COLO829 (cell line): ENCODE measurements at regions not wholly inside any gene's neighbourhood (a gene's known extent, or its start where the extent isn't known, plus 50 kb on each side); places are given as distances from the start of the nearest gene placed in this dataset.
"Not testable (repeated sequence)": the region's sequence is repeated elsewhere in the genome, so short reads cannot be mapped to it uniquely, and the experiment has no call there.

Experiments
- DNase-seq: peaks from one replicate; pipeline ENCODE4 v3.0.0; 2012; ENCODE audit warnings: low spot score

DNA sequence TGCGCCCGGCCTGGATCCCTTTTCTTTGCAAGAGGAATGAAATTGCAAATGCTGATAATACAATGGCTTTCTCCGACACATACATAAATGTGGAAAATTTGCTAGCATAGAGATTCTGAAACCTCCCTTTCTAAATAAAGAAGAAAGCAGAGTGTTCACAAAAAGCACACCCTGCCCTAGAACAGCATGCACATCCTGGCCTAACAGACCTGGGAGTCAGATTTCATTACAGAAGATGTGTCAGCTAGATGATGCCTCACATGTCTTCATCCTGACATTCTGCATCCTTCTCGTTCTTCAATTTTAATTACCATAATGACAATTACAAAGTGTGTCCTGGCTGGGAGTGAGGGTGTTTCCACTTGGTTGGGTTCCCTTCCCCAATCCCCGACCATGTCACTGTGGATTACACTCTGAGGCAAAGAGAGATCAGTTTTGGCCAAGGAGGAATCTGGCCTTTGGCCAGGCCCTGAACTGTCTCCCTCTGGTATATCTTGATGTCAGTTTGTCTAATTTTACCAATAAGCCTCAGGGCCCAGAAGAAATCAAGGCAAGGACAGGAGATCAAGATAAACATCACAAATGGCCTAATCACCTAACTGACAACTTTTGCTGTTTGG, 104.9 kb upstream of the SPATA12 start:
- DNase-seq, result no peak

DNA sequence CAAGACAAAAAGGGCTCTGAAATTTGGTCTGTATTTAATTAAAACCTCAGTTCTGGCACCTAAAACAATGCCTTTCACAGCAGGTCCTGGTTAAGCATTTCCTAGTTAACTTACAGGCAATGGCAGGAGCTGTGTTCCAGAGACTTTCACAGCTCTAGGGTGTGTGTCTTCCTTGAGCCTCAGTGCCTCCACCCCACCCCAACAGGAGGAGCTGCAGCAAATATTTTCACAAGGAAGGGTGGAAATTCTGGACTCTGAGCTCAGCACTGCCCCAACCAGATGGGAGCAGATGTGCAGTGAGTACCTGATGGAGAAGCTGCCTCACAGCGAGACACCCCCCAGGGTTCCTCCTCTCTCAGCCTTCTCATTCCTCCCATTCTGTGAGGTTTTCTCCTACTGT, 106.3 kb upstream of the SPATA12 start:
- DNase-seq, result no peak

DNA sequence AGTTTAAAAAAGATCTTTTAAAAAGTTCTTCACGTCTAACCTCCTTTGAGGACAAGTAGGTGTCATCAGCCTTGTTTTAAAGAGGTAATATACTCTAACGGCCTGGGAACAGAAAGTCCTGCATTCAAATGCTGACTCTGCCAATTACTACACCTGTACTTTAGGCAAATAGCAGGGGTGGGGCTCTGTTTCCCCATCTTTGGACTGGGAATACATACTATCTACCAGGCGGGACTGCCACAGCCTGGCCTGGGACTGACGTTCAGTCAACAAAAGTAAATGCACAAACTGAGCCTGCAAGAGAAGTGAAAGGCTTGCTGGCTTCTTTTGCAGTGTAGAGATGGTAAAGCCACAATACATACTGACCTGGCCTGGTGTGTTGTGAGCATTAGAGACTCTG, 107.6 kb upstream of the SPATA12 start:
- DNase-seq, result no peak

DNA sequence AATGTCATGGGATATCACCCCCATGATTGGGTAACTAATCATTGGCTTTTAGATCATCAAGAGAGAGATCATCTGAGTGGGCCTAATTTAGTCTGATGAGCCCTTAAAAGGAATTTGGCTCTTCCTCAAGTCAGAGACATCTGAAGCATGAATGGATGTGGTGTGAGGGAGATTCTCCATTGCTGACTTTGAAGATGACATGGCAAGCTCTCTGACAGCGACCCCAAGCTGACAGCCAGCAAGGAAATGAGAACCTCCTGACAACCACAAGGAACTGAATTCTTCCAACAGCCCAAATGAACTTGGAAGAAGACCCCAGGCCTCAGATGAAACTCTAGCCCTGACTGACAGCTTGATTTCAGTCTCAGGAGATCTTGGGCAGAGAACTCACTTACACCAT, 108.4 kb upstream of the SPATA12 start:
- no peak for DNase-seq

DNA sequence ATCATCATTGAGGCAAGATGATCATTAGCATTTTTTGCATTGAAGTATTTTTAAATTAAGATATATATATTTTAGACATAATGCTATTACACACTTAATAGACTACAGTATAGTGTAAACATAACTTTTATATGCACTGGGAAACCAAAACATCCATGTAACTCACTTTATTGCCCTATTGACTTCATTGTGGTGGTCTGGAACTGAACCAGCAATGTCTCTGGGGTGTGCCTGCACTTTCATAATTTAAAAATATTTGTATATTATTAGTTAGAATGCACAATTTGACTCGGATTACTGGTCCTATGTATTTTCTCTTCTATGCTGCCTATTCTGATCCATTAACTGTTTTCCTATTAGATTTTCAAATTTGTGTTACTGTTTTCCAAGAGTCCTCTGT, 109.1 kb upstream of the SPATA12 start:
- DNase-seq, result no peak

DNA sequence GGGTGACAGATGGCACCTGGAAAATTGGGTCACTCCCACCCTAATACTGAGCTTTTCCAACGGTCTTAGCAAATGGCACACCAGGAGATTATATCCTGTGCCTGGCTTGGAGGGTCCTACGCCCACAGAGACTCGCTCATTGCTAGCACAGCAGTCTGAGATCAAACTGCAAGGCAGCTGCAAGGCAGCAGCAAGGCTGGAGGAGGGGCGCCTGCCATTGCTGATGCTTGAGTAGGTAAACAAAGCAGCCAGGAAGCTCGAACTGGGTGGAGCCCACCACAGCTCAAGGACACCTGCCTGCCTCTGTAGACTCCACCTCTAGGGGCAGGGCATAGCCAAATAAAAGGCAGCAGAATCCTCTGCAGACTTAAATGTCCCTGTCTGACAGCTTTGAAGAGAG, 115.1 kb upstream of the SPATA12 start:
- not testable (repeated sequence) for DNase-seq

DNA sequence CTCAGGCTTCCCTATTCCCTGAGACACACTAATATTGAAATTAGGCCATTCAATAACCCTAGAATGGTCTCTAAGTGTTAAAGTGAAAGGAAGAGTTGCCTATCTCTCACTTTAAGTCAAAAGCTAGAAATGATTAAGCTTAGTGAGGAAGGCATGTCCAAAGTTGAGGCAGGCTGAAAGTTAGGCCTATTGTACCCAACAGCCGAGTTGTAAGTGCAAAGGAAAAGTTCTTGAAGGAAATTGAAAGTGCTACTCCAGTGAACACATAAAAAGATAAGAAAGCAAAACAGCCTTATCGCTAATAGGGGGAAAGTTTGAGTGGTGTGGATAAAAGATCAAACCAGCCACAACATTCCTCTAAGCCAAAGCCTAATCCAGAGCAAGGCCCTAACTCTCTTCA, 117.9 kb upstream of the SPATA12 start:
- DNase-seq, result no peak

DNA sequence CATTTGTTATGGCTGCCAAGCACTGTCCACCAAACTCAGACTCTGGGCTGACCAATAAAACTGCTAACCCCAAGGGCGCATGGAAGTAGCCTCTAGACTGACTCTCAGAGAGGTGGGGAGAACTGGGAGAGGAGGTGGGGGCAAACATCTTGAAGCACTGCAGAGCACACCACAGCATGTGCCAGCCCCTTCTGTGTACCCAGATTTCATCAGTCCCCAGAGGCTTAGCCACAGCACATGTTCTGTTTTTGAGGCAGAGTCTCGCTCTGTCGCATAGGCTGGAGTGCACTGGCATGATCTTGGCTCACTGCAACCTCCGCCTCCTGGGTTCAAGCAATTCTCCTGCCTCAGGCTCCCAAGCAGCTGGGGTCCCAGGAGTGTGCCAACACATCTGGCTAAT, 119.5 kb upstream of the SPATA12 start:
- DNase-seq, result no peak

DNA sequence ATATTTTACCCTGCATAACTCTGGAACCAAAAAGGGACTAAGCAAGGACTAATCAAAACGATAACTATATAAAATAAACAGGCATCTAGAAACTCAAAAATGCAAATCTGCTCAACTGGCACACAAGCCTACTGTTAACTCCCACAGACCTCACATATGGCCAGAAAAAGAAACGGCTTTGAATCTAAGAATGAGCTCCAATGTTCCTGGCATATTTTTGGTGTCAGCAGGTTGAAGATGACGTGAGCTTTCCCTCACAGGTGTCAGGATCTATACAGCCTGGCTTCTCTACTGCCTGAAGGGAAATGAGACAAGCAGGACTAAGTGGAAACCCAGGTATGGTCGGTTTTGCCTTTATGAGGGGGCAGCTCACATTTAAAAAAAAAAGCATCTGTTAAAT, 120.1 kb upstream of the SPATA12 start:
- DNase-seq, result no peak

DNA sequence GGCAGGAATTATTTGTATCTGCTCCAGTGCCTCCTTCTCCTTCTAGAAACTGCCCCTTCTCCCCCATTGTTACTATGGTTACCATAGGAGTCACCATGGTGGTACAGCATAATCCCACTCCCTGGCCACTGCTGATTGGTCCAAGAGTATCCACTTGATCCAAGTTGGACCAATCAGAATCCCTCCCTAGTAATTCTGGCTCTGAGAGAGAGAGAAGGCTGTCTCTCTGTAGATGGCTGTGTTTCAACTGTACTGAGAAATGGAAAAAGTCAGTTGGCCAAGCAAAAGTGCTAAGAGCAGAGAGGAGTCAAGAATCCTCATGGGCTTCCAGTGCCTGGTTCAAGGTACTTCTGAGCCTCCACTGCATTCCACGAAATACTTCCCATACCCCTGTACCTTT, 120.6 kb upstream of the SPATA12 start:
- no peak for DNase-seq

DNA sequence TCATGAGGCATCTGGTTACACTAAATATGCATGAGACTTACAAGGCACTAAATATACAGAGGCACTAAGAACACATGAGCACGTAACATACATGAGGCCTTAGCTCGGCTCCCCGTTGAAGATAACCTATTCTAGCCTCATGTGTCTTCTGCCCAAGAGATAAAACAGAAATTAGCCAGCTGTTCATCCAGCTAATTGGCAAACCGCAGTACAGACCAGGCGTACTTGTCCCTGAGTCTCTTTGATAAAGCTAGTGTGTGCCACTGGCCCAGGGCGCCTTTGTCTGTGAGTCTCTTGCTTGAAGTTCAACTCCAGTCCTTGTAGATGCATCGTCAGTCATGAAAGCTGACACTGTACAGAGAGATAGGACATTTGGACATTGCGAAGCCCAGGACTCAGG, 121.9 kb upstream of the SPATA12 start:
- DNase-seq, result no peak

DNA sequence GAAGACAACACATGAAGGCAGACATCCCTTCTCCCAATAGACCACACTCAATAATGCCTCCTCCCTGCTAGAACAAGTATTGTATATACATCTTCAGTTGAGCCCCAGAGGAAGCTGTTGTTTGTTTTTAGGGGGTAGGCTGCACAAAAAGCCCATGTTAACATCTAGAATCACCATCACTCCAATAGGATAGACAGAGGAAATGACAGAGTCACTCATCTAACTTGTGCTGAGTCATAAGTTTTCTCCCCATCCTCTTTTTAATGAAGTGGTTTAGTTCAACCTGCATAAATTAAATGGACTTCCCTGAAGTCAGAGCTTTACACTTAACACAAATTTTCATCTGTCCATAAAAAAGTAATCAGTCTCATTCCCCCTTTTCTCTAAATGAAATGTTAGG, 122.9 kb upstream of the SPATA12 start:
- DNase-seq, result no peak

DNA sequence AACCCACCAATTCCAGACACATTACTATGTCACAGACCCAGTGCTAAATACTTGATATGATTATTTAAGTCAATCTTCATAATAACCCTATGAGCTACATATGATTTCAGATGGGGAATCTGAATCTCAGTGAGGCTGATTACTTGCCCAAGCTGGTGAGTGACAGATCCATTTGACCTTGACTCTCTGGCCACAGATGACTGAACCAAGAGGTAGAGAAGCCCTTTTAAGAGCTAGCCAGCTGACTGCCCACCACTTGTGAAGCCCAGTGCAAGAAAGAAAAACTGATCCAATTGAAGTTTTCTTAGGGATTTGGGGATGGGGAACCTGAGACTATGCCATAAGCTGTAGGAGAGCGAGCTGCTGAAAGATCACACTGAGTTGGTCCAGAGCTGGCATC, 124.7 kb upstream of the SPATA12 start:
- no peak for DNase-seq

DNA sequence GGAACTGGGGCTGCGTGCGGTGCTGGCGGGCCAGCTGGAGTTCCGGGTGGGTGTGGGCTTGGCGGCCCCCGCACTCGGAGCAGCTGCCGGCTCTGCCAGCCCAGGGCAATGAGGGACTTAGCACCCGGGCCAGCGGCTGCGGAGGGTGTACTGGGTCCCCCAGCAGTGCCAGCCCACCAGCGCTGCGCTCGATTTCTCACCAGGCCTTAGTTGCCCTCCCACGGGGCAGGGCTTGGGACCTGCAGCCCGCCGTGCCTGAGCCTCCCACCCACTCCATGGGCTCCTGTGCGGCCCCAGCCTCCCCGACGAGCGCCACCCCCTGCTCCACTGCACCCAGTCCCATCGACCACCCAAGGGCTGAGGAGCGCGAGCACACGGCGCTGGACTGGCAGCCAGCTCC, 126.0 kb upstream of the SPATA12 start:
- not testable (repeated sequence) for DNase-seq

DNA sequence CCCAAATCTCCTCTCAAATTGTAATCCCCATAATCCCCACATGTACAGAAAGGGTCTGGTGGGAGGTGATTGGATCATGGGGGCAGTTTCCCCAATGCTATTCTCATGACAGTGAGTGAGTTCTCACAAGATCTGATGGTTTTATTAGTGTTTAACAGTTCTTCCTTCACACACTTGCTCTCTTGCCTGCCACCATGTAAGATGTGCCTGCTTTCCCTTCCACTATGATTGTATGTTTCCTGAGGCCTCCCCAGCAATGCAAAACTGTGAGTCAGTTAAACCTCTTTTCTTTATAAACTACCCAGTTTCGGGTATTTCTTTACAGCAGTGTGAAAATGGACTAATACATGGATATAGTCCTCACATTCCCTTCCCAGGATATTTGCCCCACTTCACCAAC, 126.7 kb upstream of the SPATA12 start:
- no peak for DNase-seq

DNA sequence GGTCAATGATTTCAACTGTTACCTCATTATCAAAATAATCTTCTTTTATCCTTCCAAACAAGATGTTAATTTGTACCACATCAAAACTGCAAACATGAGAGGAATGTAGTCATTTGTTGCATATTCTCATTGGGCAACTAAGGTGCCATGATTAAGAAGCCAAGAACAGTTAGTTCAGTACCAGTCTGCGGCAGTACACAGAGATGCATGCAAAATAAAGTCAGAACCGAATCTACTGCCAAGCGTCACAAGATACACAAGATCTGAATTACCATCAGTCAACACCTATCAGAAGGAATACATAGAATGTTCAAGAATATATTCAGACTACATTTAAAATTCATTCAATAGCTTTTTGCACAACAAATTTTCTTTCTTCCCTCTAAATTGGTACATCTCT, 127.6 kb upstream of the SPATA12 start:
- DNase-seq, result no peak

DNA sequence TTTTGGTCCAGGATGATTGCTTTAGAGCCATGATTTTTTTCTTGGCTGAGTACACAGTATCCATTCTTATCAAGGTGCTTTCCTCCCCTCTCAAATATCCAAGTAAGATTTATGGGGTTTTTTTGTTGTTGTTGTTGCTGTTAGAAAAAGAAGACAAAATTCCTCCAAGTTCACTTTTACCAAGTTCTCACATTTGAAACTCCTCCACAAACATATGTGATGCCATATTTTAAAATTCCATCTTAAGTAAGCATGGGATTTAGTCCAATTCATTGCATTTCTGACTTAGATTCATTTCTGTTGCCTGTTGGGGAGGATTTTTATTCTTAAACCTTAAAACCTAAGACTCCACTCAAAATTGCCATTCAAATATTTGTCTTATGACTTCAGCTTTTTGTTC, 128.6 kb upstream of the SPATA12 start:
- DNase-seq, result no peak

DNA sequence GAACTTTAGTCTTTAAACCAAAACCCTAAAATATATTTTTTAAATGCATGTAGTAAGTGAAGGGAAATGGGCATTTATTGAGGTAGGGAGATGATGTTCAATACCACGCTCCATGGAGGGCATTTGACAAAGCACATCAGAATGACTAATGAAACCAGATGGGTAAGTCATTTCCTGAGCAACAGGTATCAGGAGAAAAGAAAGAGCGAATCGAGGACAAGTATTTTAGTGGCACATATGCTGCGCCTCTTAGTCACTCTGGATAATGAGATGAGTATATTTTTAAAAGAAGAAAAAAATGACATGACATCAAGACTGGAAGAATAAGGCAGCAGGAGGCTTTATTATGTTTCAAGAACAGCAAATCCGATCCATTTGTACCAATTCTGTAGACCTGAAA, 129.0 kb upstream of the ARHGEF3 start:
- no peak for DNase-seq

DNA sequence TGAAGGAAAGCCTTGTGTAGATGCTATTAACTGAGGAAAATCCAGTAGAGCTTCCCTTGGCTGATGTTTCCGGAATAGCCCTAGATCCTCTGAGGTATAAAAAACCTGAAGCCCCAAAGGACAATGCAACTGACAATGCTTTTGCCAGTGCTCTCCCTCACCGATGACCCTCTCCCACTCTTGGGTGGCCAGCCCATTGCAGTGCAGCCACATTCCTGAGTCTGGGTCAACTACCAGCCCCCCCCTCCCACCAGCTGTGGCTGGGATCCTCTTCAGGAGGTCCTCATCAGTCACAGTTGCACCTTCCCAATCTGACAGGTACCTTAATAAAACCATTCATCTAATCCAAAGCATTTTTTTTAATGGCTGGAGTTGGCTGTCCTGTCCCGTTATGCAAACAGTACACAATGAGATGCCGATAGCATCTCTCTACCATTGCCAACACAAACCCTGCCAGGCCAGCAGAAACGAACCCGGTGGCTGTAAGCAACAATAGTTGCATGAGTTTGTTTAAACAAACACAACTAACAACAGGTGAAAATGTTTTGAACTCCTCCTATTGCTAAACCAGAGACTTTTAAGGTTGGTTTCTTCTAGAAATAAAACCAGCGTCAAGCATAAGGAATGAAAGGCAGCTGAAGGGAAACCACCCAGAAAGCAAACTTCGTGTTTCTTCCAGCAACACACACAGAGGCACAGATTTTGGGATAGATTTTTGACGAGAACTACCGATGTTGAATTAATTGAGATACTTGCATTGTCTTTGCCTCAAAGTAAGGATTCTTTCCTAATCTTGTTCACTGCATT, 128.3 kb upstream of the ARHGEF3 start:
- no peak for DNase-seq

DNA sequence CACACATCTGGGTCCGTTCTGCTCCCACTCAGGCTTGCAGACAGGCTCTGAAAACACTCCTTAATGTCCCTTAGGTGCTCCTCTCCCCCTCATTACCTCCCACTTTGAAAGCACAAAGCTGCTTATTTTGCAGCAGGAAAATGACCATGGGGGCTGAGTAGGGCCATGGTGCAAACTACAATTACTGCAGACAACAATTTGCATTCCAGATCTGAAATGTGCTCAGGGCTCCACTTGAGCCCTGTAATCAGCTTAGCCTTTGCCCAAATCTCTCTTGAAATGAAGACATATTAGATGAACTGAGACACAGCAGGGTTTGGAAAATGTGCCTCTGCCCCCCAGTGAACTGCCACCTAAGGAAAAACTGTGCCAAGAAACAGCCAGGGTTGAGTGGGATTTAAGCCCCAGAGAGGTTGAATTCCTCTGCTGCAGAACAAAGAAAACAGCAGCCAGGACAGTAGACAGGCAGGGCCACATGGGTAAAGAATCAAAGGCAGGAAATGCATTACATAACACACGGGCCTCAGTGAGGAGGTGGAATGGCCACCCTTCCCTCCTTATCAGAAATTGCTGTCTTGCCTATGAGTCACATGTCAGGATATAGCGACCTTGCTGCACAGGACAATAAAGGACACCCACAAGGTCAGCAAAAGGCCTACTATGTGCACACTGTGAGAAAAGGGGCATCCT, 126.8 kb upstream of the ARHGEF3 start:
- peak; percentile 43 for DNase-seq

DNA sequence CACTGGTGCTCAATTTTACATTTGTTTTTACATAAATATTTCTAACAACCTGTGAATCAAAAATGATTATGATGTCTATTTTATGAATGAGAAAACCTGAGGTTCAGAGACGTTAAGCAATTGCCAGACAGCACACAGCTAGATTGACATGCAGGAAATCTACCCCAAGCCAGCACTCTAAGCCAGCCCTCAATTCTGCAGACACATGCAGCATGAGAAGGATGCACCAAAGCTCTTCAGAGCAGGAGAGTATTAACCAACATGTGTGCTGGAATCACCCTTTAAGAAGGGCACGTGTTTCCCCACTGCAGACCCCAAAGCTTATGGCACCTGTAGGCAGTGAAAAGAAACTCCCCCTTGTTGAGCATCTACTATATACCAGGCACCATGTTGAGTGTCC, 126.1 kb upstream of the ARHGEF3 start:
- DNase-seq, result no peak

DNA sequence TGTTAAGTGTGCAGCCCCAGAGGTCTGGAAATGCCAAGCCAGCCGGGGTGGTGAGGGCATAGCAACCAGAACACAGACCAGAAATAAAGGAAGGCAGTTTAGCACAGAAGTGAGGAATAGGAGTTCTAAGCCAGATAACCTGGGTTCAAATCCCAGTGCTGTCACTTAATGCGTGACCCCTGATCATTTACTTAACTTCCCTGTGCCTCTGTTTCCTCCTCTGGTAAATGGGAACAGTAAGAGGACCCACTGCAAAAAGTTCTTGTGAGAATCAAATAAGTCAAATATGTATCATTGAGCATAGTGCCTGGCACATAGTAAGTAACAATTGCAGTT, 125.2 kb upstream of the ARHGEF3 start:
- DNase-seq, result no peak

DNA sequence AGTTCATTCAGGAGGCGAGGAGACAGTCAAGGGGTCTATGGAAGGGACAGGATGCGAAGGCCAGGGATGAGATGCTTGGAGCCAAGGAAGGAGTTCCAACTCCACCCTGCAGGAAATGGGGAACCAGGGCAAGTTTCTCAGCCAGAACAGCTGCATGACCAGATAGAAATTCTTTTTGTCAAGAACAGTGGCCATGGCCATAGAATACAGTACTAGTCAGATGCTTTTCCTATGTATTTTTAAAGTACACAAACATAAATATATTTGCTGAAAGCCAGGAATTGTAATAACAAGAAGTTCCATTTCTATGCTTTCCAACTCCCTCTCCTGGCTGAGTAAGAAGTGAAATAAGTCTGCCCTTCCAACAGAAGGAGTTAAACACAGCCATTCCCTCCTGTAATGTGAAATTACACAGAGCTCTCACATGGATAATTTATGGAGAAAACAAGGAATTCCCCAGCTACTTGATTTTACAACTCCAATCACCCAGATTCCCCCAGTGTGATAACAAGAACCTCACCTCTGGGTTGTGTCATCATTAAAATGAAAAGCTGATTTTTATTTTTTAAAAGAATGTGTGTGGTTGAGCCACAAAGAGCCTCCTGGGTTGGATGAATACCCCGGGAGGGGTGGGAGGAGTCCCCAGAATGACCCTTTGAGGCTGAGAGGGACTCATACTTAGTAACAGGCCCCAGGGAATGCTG, 124.6 kb upstream of the ARHGEF3 start:
- peak; percentile 84 for DNase-seq
